IPS-18a (cell line): ENCODE measurements at regions not wholly inside any gene's neighbourhood (a gene's known extent, or its start where the extent isn't known, plus 50 kb on each side); places are given as distances from the start of the nearest gene placed in this dataset.
"Not testable (repeated sequence)": the region's sequence is repeated elsewhere in the genome, so short reads cannot be mapped to it uniquely, and the experiment has no call there.

ENCODE experiments used
- H3K27ac ChIP-seq: one replicate; pipeline ENCODE4 v1.5.1; 2013; ENCODE audit warnings: low read length
- H3K27me3 ChIP-seq: one replicate; pipeline ENCODE4 v1.6.1; 2013; ENCODE audit warnings: mild to moderate bottlenecking, low read length; ENCODE audit not compliant: control insufficient read depth, insufficient read depth
- H3K36me3 ChIP-seq: one replicate; pipeline ENCODE4 v1.6.1; 2013; ENCODE audit warnings: low read depth, low read length; ENCODE audit not compliant: control insufficient read depth
- H3K4me1 ChIP-seq: one replicate; pipeline ENCODE4 v1.6.1; 2013; ENCODE audit warnings: low read depth, low read length; ENCODE audit not compliant: control insufficient read depth
- H3K4me3 ChIP-seq: one replicate; pipeline ENCODE4 v1.5.1; 2013; ENCODE audit warnings: low read length
- H3K9ac ChIP-seq: one replicate; pipeline ENCODE4 v1.6.1; 2013; ENCODE audit warnings: mild to moderate bottlenecking, low read length, moderate library complexity
- H3K9me3 ChIP-seq: one replicate; pipeline ENCODE4 v1.6.1; 2013; ENCODE audit warnings: low read depth, low read length; ENCODE audit not compliant: control insufficient read depth

GRCh38 chr6:134805168-134805567, 144.7 kb downstream of the ALDH8A1 start:
- Histone ChIP-seq H3K4me1 (no peaks in the 10 kb centered on the region), H3K27ac (no peak overlapping the region), H3K4me3 (no peak overlapping the region), H3K36me3 (no peaks in the 10 kb centered on the region), H3K9me3 (no peaks in the 10 kb centered on the region), H3K27me3 (no peaks in the 10 kb centered on the region), H3K9ac (no peak overlapping the region)

GRCh38 chr6:134804311-134804710, 145.6 kb downstream of the ALDH8A1 start:
- H3K27me3 ChIP-seq, H3K27ac ChIP-seq, H3K4me1 ChIP-seq, H3K9me3 ChIP-seq, H3K36me3 ChIP-seq, H3K4me3 ChIP-seq, H3K9ac ChIP-seq: not testable (repeated sequence)

DNA sequence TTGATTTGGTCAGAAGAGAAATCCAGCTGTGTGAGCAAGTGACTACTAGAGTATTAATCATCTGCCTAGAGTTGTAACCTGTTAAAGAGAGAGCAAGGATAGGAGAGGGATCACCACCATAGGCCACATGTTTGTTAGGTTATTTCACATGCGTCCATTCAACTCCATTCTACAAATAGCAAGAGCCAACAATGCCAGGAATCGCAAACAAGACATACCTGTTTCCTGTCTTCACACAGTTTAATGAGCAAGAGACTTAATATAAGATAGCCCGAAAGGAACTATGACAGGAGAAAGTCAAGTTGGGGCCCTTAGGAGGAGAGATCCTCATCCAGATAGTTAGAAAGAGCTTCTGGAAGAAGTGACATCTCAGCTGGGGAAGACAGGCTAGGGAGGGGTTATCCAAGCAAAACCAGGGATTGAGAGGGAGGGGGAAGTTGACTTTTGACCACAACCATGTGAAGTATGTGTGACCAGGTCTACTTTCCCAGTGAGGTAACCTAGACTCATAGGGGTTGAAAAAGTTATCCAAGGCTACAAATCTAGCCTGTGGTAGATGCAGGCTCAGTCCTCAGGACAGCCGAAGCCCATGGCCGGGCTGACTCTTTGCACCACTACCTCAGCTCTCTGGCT, 147.4 kb downstream of the ALDH8A1 start:
- no peaks in the 10 kb centered on the region for H3K9me3 ChIP-seq
- H3K4me1 ChIP-seq, result no peaks in the 10 kb centered on the region
- no peaks in the 10 kb centered on the region for H3K36me3 ChIP-seq
- no peak overlapping the region for H3K4me3 ChIP-seq
- no peak overlapping the region for H3K9ac ChIP-seq
- no peaks in the 10 kb centered on the region for H3K27me3 ChIP-seq
- no peak overlapping the region for H3K27ac ChIP-seq

DNA sequence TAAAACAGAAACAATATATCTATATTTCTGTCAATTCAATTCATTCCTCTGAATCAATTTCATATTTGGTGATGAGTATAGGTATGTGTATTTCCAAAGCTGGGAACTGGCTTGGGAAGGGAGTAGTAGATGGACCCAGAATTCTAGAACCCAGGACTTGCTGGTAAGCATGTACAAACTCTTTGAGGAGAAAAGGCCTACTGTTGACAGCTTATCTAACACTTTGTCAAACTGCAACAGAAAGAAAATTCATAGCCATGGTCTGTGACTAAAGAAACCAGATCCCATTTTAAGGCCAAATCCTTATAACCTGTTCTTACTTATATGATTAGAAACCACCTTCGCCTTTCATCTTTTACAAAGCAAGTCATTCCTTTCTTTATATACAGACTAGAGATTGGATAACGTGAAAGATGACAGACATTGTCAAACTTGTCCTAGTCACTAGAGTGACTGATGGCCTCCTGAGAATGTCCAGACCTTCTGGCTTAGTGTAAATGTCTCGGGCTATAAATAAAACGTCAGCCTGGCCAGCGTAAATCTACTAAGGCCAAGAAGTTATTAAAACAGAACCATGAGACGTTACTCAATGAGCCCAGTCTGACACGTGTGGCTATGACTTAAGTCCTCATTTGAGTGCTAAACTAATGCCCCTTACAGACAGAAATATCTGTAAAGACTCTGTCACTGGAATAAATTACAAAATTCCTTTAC, 152.3 kb downstream of the ALDH8A1 start:
- Histone ChIP-seq H3K4me3 (no peak overlapping the region), H3K4me1 (peaks cover 4% of the 10 kb centered on the region), H3K9ac (no peak overlapping the region), H3K27me3 (no peaks in the 10 kb centered on the region), H3K27ac (no peak overlapping the region), H3K36me3 (no peaks in the 10 kb centered on the region), H3K9me3 (no peaks in the 10 kb centered on the region)

GRCh38 chr6:134795691-134796090, 154.2 kb downstream of the ALDH8A1 start:
- peaks cover 4% of the 10 kb centered on the region for H3K4me1 ChIP-seq
- H3K9ac ChIP-seq, result no peak overlapping the region
- H3K4me3 ChIP-seq, result no peak overlapping the region
- H3K27ac ChIP-seq, result no peak overlapping the region
- no peaks in the 10 kb centered on the region for H3K27me3 ChIP-seq
- no peaks in the 10 kb centered on the region for H3K36me3 ChIP-seq
- no peaks in the 10 kb centered on the region for H3K9me3 ChIP-seq

- H3K27me3 ChIP-seq, result no peaks in the 10 kb centered on the region
- H3K4me3 ChIP-seq, result no peak overlapping the region
- H3K9me3 ChIP-seq, result no peaks in the 10 kb centered on the region
- H3K4me1 ChIP-seq, result peaks cover 4% of the 10 kb centered on the region
- no peaks in the 10 kb centered on the region for H3K36me3 ChIP-seq
- H3K27ac ChIP-seq, result no peak overlapping the region
- no peak overlapping the region for H3K9ac ChIP-seq
Observed at GRCh38 chr6:134795001-134795400, 154.9 kb downstream of the ALDH8A1 start.

- not testable (repeated sequence) for H3K36me3 ChIP-seq, H3K4me3 ChIP-seq, H3K9ac ChIP-seq, H3K27me3 ChIP-seq, H3K9me3 ChIP-seq, H3K4me1 ChIP-seq, H3K27ac ChIP-seq
Observed at GRCh38 chr6:134791243-134791843, 158.6 kb downstream of the ALDH8A1 start.

DNA sequence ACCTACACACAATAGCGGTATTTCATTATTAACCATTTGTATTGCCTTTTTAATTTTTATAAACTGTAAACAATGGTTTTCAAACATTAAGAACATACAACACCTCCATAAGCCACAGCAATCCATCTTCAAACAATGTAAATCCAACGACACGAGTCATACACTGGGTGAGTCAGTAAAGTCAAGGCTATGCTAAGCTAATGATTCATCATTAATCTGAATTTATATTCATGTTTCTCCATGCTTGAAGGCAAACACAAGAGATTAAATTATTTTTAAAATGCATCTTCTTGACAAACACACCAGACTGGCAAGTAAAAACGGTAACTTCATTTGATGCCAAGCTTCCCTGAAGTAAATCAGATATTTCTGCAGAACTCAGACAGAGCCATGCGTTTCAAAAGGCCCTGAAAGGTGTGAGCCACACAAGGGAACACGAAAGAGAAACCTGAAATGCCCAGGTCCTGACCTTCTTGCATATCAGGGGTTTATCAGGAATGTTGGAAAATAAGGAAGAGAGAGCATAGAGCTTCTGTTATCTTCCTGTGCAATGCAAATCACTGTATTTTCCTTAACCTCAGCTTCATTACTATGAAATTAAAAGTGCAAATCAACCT, 162.5 kb downstream of the ALDH8A1 start:
- Histone ChIP-seq H3K9ac (no peak overlapping the region), H3K27me3 (no peaks in the 10 kb centered on the region), H3K36me3 (no peaks in the 10 kb centered on the region), H3K9me3 (no peaks in the 10 kb centered on the region), H3K4me1 (no peaks in the 10 kb centered on the region), H3K4me3 (no peak overlapping the region), H3K27ac (no peak overlapping the region)

GRCh38 chr6:134784336-134784735, 165.6 kb downstream of the ALDH8A1 start:
- Histone ChIP-seq H3K9ac (no peak overlapping the region), H3K9me3 (no peaks in the 10 kb centered on the region), H3K4me3 (no peak overlapping the region), H3K27me3 (no peaks in the 10 kb centered on the region), H3K4me1 (no peaks in the 10 kb centered on the region), H3K27ac (no peak overlapping the region), H3K36me3 (no peaks in the 10 kb centered on the region)

- Histone ChIP-seq H3K9me3 (no peaks in the 10 kb centered on the region), H3K4me1 (peaks cover 6% of the 10 kb centered on the region), H3K9ac (no peak overlapping the region), H3K4me3 (no peak overlapping the region), H3K36me3 (no peaks in the 10 kb centered on the region), H3K27me3 (no peaks in the 10 kb centered on the region), H3K27ac (no peak overlapping the region)
Observed at GRCh38 chr6:134778431-134778830, 171.5 kb downstream of the ALDH8A1 start.

- H3K36me3 ChIP-seq, result no peaks in the 10 kb centered on the region
- H3K4me3 ChIP-seq, result no peak overlapping the region
- peaks cover 6% of the 10 kb centered on the region for H3K4me1 ChIP-seq
- no peaks in the 10 kb centered on the region for H3K27me3 ChIP-seq
- no peaks in the 10 kb centered on the region for H3K9me3 ChIP-seq
- H3K27ac ChIP-seq, result no peak overlapping the region
- H3K9ac ChIP-seq, result no peak overlapping the region
Observed at GRCh38 chr6:134774201-134774638, 175.7 kb downstream of the ALDH8A1 start.
